Gastroesophageal sphincter (tissue), 3 donors: ENCODE measurements at regions not wholly inside any gene's neighbourhood (a gene's known extent, or its start where the extent isn't known, plus 50 kb on each side); places are given as distances from the start of the nearest gene placed in this dataset.

Experiments used
- CTCF ChIP-seq, 4 experiments: fragments of 200-600 bp in 2 of 4; fragments of 450-650 bp in 2 of 4; sonication (generic) in 1 of 4; IDR thresholded peaks; one replicate each; pipeline ENCODE4 v1.5.1; 2017 to 2019; ENCODE audit warnings: antibody characterized with exemption in 4 of 4, mild to moderate bottlenecking in 2 of 4, moderate library complexity in 2 of 4
- POLR2AphosphoS5 ChIP-seq: sonication (generic); formaldehyde crosslinking; IDR thresholded peaks from one replicate; pipeline ENCODE4 v1.6.1; 2017; ENCODE audit warnings: antibody characterized with exemption

- no peak for TF ChIP-seq POLR2AphosphoS5
- TF ChIP-seq CTCF (IDR thresholded peaks at IDR 0.05) = no peak
These were observed 1470.7 kb downstream of the AACS start for GRCh38 chr12:126535971-126536370.
